SJSA1 (cell line): ENCODE measurements at regions not wholly inside any gene's neighbourhood (a gene's known extent, or its start where the extent isn't known, plus 50 kb on each side); places are given as distances from the start of the nearest gene placed in this dataset.

Experiments
- DNase-seq, 2 experiments: peaks; one replicate each; pipeline ENCODE4 v3.0.0-alpha.2; 2015 to 2020; ENCODE audit warnings: low spot score in 2 of 2, low read depth in 1 of 2
- H3K27ac ChIP-seq: fragments of 250-450 bp; sonication (Bioruptor Pico); 2 replicates; pipeline ENCODE4 v1.5.1; 2020; ENCODE audit warnings: mild to moderate bottlenecking, moderate library complexity
- H3K27me3 ChIP-seq: fragments of 250-450 bp; sonication (Bioruptor Pico); replicated peaks from 2 replicates; pipeline ENCODE4 v1.5.1; 2020; ENCODE audit warnings: mild to moderate bottlenecking, moderate library complexity
- H3K36me3 ChIP-seq: fragments of 250-450 bp; sonication (Bioruptor Pico); 2 replicates; pipeline ENCODE4 v1.5.1; 2020; ENCODE audit warnings: mild to moderate bottlenecking
- H3K4me1 ChIP-seq: fragments of 250-450 bp; sonication (Bioruptor Pico); replicated peaks from 2 replicates; pipeline ENCODE4 v1.6.1; 2021; ENCODE audit warnings: mild to moderate bottlenecking
- H3K4me3 ChIP-seq: fragments of 250-450 bp; sonication (Bioruptor Pico); 2 replicates; pipeline ENCODE4 v1.5.1; 2020; ENCODE audit warnings: mild to moderate bottlenecking
- H3K9me3 ChIP-seq: fragments of 250-450 bp; sonication (Bioruptor Pico); replicated peaks from 2 replicates; pipeline ENCODE4 v1.5.1; 2020; ENCODE audit warnings: mild to moderate bottlenecking

DNA sequence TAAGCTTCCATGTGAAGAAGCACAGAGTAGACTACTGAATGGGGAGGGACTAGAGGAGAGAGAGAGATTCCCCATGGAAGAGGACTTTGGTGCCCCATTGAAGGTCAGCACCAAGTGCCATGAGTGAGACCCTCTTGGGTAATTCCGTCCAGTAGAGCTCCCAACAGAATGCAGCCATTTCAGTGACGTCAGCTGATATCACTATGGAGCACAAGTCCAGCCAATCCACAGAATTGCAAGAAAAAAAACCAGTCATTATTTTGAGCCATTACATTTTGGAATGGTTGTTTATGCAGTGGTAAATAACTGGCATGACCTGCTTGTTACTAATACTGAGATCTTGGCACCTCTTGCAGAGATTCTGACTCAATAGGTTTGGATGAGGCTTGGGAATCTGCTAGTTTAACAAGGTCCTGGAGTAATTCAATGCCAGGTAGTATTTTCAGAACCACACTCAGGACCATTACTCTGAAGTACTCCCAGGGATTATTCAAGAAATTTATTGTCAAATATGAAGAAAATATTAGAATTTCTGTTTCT is 52.6 kb upstream of the SP8 start:
- Histone ChIP-seq H3K4me3 (no peak overlapping the region), H3K9me3 (no peaks in the 10 kb centered on the region), H3K27me3 (no peaks in the 10 kb centered on the region), H3K36me3 (no peaks in the 10 kb centered on the region), H3K4me1 (no peaks in the 10 kb centered on the region), H3K27ac (no peak overlapping the region)
- DNase-seq = no peak

DNA sequence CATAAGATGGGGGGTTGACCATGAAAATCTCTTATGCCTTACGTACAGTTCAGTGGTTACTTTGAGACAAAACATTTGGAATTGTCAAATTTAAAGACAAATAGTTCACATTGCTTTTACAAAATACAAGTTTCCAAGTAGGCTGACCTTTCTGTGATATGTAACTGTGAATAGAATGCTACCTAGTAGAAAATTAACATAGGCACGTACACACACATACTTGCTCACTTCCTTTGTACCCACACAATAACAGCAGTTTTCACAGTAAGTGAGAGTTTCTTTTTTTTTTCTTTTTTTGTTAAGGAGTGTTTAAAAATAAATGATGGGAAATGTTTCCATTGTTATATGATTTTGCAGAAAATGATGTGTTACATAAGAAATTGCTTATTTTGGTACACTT is 53.3 kb upstream of the SP8 start:
- no peaks in the 10 kb centered on the region for H3K27me3 ChIP-seq
- H3K4me3 ChIP-seq = no peak overlapping the region
- no peak overlapping the region for H3K27ac ChIP-seq
- no peaks in the 10 kb centered on the region for H3K9me3 ChIP-seq
- no peak for DNase-seq
- H3K4me1 ChIP-seq = no peaks in the 10 kb centered on the region
- no peaks in the 10 kb centered on the region for H3K36me3 ChIP-seq

DNA sequence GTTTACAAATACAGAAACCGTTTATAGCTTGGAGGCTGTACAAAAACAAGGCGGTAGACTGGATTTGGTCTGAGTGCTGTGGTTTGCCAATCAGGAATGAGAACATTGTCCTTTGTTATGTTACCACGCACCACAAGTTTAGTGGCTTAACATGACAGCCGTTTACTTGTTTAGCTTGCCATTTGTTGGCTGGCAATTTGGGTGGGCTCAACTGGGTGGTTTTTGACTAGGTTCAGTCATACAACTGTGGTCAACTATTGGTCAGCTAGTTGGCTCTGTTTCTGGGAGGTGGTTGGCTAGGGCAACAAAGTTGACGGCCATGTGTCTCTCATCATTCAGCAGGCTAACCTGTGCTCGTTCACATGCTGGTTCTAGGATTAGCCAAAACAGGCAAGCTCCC is 60.1 kb upstream of the SP8 start:
- H3K4me1 ChIP-seq = no peaks in the 10 kb centered on the region
- no peaks in the 10 kb centered on the region for H3K9me3 ChIP-seq
- no peak overlapping the region for H3K4me3 ChIP-seq
- H3K27me3 ChIP-seq = no peaks in the 10 kb centered on the region
- no peak for DNase-seq
- no peak overlapping the region for H3K27ac ChIP-seq
- no peaks in the 10 kb centered on the region for H3K36me3 ChIP-seq

DNA sequence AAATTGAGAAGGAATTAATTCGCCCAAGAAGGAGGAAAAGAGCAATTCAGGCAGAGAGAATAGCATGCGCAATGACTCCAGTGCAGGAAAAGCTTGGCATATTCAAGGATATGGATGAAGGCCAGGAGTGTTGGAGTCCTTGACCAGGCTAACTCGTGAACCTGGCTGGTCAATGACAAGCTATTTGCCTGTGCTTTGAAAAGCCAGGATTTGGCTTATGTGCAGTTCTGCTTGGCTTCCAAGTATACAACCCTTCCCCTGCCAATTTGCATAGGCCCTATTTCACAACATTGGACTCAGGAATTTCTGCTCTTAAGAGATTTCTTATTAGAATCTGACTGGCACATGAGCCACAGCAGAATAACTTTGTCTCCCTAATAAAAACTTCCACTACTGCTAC is 72.3 kb upstream of the SP8 start:
- H3K27ac ChIP-seq = no peak overlapping the region
- no peaks in the 10 kb centered on the region for H3K36me3 ChIP-seq
- no peaks in the 10 kb centered on the region; the same call in 1 of the 2 replicates for H3K27me3 ChIP-seq
- H3K9me3 ChIP-seq = no peaks in the 10 kb centered on the region
- no peak overlapping the region for H3K4me3 ChIP-seq
- DNase-seq = no peak
- no peaks in the 10 kb centered on the region for H3K4me1 ChIP-seq

DNA sequence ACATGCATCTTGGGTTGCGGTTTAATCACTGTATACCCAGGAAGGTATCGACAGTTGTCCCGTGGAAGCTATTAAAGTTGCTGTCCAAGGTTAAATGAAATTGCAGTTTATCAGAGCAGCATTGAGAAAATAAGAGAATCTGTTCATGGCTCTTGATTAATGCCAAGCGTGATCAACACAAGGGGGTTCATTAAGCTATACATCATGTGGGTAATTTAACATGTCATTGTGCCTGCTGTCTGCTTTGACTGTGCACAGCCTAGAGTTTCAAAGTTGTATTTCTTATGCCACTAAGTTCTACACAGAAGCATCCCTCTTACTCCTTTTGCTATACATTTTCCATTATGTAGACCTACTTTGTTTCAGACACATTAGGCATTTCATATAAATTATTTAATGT is 74.8 kb upstream of the SP8 start:
- Histone ChIP-seq H3K4me1 (no peaks in the 10 kb centered on the region), H3K9me3 (no peaks in the 10 kb centered on the region), H3K4me3 (no peak overlapping the region), H3K27me3 (no peaks in the 10 kb centered on the region; the same call in 1 of the 2 replicates), H3K36me3 (no peaks in the 10 kb centered on the region), H3K27ac (no peak overlapping the region)
- no peak for DNase-seq

DNA sequence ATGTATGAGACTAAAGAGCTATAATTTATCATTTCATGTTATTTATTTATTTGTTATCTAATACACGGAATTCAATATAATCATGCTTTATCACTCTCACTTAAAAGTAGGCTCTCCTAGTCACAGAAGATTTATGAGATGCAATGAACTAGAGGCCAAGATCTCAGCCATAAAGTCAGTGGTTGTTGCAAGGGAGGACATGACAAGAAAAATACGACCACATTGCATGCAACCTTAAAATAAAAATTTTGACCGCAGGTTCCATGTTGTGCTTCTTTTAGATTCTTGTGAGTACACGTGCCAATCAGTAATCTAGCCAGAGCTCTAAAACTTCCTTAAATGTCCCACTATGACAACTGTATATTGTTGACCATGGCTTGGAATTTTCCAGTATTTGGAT is 75.9 kb upstream of the SP8 start:
- Histone ChIP-seq H3K27me3 (no peaks in the 10 kb centered on the region; the same call in 1 of the 2 replicates), H3K4me1 (no peaks in the 10 kb centered on the region), H3K36me3 (no peaks in the 10 kb centered on the region), H3K27ac (no peak overlapping the region), H3K4me3 (no peak overlapping the region), H3K9me3 (no peaks in the 10 kb centered on the region)
- no peak for DNase-seq

DNA sequence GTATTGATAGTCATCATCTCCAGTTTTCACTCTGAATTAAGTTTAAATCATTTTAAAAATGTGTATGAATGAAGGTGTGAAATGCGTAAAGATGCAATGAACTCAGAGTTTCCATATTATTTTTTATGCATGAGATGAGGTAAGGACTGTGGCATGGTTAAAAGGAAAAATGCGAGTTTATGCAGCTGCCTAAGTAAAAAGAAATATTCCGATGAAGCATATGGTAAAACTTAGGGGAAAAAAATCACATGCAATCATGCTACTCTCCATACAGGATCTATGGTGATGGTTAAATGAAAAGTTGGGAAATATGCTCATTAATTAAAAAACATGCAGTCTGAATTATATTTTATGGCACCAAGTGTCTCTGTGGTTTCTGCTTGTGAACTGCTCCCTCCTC is 77.5 kb upstream of the SP8 start:
- DNase-seq = no peak
- Histone ChIP-seq H3K27me3 (no peaks in the 10 kb centered on the region; the same call in 1 of the 2 replicates), H3K9me3 (no peaks in the 10 kb centered on the region)

DNA sequence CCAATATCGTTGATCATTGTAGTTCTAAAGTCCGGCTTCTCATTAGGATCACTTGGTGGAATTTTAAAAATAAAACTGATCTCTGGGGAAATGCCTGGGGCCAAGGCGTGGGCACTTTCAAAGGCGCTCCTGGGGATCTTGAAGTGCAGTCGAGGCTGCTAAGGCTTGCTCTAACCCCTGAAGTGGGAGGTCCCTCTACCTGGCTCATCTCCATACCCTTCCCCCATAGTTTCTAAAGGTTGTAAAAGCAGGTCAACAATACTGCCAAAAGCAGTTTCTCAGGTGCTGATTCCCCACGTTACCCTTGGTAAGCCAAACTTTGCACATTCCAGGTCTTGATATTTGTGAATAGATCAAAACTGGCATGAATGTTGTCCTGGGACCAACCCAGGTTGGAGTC is 79.0 kb upstream of the SP8 start:
- no peak overlapping the region for H3K4me3 ChIP-seq
- no peaks in the 10 kb centered on the region for H3K9me3 ChIP-seq
- no peaks in the 10 kb centered on the region; the same call in 1 of the 2 replicates for H3K27me3 ChIP-seq
- no peaks in the 10 kb centered on the region for H3K4me1 ChIP-seq
- no peak for DNase-seq
- H3K36me3 ChIP-seq = no peaks in the 10 kb centered on the region
- no peak overlapping the region for H3K27ac ChIP-seq

More for the DNA sequence above, 77.5 kb upstream of the SP8 start:
- no peaks in the 10 kb centered on the region for H3K4me1 ChIP-seq
- H3K4me3 ChIP-seq = no peak overlapping the region
- no peaks in the 10 kb centered on the region for H3K36me3 ChIP-seq
- H3K27ac ChIP-seq = no peak overlapping the region

DNA sequence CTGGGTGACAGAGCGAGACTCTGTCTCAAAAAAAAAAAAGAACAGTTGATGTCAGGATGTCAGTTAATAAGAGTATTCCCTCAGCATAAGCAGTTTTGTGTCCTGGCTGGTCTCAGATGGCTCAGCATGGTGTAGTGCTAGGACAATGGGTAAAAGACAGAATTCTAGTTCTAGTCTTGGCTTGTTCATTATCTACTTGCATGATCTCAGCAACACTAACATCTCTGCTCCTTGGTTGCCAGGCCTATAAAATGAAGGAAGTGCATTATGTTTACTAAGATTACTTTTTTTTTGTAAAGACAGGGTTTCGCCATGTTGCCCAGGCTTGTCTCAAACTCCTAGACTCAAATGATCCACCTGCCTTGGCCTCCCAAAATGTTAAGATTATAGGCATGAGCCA is 84.3 kb upstream of the SP8 start:
- H3K9me3 ChIP-seq = no peaks in the 10 kb centered on the region
- DNase-seq = no peak
- no peaks in the 10 kb centered on the region; the same call in 1 of the 2 replicates for H3K27me3 ChIP-seq
- no peaks in the 10 kb centered on the region for H3K4me1 ChIP-seq
- no peaks in the 10 kb centered on the region for H3K36me3 ChIP-seq
- no peak overlapping the region for H3K27ac ChIP-seq
- no peak overlapping the region for H3K4me3 ChIP-seq

DNA sequence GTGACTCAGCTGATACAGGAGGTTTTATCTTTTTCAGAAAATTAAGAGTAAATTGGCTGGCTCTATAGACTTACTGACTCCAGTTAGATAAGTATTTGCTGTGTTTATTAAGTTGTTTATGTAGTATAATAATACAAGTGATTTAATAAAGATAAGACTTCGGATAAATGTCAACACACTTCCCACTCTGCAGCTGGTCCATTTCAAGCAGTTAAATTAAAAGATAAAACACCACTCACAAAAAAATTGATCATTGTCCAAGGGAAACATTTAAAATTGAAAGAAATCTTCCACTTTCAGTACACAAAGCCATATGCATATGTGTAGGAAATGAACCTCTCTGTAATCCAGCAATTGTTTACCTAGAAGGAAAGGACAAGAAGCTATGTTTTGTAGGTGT is 106.1 kb upstream of the SP8 start:
- Histone ChIP-seq H3K4me1 (peaks cover 19% of the 10 kb centered on the region), H3K27ac (no peak overlapping the region), H3K4me3 (no peak overlapping the region), H3K36me3 (no peaks in the 10 kb centered on the region), H3K9me3 (0 out of 2 replicates have a peak, but pooled peaks cover 3% of the 10 kb centered on the region), H3K27me3 (no peaks in the 10 kb centered on the region)
- no peak for DNase-seq

DNA sequence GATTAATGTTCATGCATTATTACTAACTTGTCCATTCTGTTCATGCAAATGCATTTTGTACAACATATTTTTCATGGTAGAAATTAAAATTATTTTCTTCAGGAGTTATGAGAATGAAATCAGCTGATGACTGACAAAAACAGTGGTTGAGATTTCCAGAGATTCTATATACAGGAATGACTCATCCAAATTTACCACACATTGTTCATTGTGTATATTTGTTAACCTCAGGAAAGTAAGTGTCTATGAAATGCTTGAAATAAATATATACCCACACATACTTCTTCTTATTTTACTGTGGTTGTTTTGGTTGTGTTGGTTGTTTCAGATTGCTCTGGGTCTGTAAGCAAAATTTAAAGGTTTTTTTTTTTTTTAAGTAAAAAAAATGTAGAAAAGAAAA is 108.1 kb upstream of the SP8 start:
- no peaks in the 10 kb centered on the region for H3K36me3 ChIP-seq
- peak in 1 of 2 experiments; percentile 48 for DNase-seq
- peak overlapping the region; percentile 64; the same call in 1 of the 2 replicates for H3K27ac ChIP-seq
- H3K4me3 ChIP-seq = no peak overlapping the region
- no peaks in the 10 kb centered on the region for H3K9me3 ChIP-seq
- peaks cover 19% of the 10 kb centered on the region for H3K4me1 ChIP-seq
- H3K27me3 ChIP-seq = no peaks in the 10 kb centered on the region

DNA sequence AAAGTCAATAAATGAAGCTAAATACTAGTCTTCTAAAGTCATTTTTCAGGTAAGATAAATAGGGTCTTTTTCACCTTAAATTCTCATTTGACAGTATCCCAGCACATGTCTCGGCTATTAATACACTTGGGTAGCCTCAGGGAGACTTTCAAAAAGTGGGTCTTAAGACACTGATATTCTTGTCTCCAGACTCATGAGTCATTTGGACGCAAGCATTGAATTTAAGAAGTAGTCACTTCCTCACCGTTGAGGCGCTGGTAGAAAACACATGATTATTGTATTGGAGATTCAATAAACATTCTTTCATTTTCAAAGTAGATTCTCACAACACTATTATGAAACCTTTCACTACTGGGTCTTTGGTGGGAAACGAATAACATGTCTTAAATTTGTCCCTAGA is 108.9 kb upstream of the SP8 start:
- no peak overlapping the region for H3K4me3 ChIP-seq
- H3K27ac ChIP-seq = peak overlapping the region; percentile 64
- DNase-seq = peak in 1 of 2 experiments; percentile 48
- no peaks in the 10 kb centered on the region for H3K27me3 ChIP-seq
- peaks cover 19% of the 10 kb centered on the region for H3K4me1 ChIP-seq
- no peaks in the 10 kb centered on the region for H3K9me3 ChIP-seq
- no peaks in the 10 kb centered on the region for H3K36me3 ChIP-seq

DNA sequence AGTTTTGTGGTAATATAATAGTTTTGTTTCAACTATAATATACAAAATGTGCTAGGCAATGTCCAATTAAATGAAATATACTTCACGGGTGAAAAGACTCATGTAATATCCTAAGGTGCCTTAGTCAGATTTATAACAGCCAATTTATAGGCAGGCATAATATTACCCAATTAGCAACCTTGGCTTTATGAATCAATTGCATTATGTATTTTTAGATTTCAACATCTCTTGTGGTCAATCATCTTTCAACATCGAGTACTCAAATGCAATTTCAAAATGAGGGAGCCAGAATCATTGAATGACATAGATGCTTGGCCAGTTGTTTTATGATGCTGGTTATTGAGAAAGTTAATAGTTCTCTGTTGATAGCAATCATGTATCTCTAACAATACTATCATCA is 110.3 kb upstream of the SP8 start:
- H3K9me3 ChIP-seq = no peaks in the 10 kb centered on the region

DNA sequence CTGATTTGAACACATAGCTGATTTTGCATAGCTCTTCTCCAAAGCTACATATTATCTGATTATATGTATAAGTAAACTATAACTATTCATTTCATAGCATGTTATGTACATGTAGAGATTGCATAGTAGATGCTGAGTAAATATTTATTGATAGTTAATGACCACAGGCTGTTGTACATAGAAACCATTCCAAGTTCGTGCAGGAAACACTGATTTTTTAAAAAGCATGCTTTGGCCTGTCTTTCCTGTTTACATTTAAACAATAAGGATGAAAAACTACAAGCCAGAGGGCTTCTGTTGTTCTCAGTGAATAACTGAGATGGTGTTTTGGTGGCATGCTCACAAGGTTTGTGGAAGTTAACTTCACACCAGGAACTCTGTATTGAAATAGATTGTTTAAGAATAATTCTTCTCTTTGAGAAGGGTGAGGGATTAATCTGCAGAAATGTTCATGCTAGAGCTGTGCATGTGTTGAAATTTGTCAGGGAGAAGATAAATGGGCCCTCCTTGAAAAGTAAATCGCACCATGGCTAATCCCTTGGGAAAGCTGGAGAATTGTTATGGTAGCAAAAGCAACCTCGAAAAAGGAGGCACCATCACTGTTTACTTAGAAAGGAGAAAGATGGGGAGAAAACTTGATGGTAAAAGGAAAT is 120.2 kb upstream of the SP8 start:
- Histone ChIP-seq H3K4me1 (no peaks in the 10 kb centered on the region), H3K4me3 (no peak overlapping the region), H3K27me3 (no peaks in the 10 kb centered on the region), H3K27ac (no peak overlapping the region), H3K9me3 (no peaks in the 10 kb centered on the region), H3K36me3 (no peaks in the 10 kb centered on the region)
- DNase-seq = no peak

More for the DNA sequence above, 110.3 kb upstream of the SP8 start:
- H3K27me3 ChIP-seq = no peaks in the 10 kb centered on the region
- H3K4me3 ChIP-seq = no peak overlapping the region
- DNase-seq = no peak
- no peak overlapping the region for H3K27ac ChIP-seq
- peaks cover 19% of the 10 kb centered on the region for H3K4me1 ChIP-seq
- H3K36me3 ChIP-seq = no peaks in the 10 kb centered on the region

DNA sequence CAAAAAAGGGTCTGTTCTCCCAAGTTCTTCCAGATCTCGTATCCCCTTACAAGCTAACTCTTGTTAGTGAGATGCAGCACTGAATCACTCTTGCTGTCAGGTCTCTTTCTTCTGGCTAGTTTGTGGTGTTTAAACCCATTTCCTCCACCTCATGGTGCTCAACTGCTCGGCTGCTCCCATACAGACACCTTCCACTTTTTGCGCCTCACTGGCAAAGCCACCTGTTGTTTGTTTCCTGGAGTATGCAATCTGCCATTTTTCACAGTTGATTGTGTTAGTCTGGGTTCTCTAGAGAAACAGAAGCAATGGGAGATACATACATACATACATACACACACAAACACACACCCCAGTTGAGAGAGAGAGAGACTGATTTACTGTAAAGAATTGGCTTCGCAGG is 124.4 kb upstream of the SP8 start:
- no peak overlapping the region for H3K4me3 ChIP-seq
- no peak for DNase-seq
- H3K4me1 ChIP-seq = no peaks in the 10 kb centered on the region
- no peaks in the 10 kb centered on the region for H3K9me3 ChIP-seq
- H3K36me3 ChIP-seq = no peaks in the 10 kb centered on the region
- H3K27me3 ChIP-seq = peaks cover 2% of the 10 kb centered on the region; the same call in 1 of the 2 replicates
- H3K27ac ChIP-seq = no peak overlapping the region
